ENCODE measurements at regions not wholly inside any gene's neighbourhood (a gene's known extent, or its start where the extent isn't known, plus 50 kb on each side); places are given as distances from the start of the nearest gene placed in this dataset.

- TF ChIP-seq, protein P1, sequence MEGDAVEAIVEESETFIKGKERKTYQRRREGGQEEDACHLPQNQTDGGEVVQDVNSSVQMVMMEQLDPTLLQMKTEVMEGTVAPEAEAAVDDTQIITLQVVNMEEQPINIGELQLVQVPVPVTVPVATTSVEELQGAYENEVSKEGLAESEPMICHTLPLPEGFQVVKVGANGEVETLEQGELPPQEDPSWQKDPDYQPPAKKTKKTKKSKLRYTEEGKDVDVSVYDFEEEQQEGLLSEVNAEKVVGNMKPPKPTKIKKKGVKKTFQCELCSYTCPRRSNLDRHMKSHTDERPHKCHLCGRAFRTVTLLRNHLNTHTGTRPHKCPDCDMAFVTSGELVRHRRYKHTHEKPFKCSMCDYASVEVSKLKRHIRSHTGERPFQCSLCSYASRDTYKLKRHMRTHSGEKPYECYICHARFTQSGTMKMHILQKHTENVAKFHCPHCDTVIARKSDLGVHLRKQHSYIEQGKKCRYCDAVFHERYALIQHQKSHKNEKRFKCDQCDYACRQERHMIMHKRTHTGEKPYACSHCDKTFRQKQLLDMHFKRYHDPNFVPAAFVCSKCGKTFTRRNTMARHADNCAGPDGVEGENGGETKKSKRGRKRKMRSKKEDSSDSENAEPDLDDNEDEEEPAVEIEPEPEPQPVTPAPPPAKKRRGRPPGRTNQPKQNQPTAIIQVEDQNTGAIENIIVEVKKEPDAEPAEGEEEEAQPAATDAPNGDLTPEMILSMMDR (optimal IDR thresholded peaks at IDR 0.05 in 1 of 3, IDR thresholded peaks at IDR 0.05 in 1 of 3, conservative IDR thresholded peaks at IDR 0.05 in 1 of 3; ENCODE audit: extremely low read depth in 1 of 3, insufficient read depth in 2 of 3, low read length in 3 of 3), result no peak
- TF ChIP-seq EZH2 (IDR thresholded peaks at IDR 0.05; ENCODE audit: low read length), result no peak
These were observed 395.4 kb downstream of the EFNA5 start for GRCh38 chr5:107275333-107275732.
